Endothelial cell of umbilical vein (primary cell): ENCODE measurements at regions not wholly inside any gene's neighbourhood (a gene's known extent, or its start where the extent isn't known, plus 50 kb on each side); places are given as distances from the start of the nearest gene placed in this dataset.

Experiments
- BruUV-seq: library from RNA; stranded (reverse); fragments of 400-500 nt; replicated peaks from 2 replicates; lab custom pipeline; 2021; lab: Mats Ljungman, UMichigan
- CTCF ChIA-PET: fragments of 300-600, 350-600 bp; sonication (Branson Sonifier 250); formaldehyde crosslinking; loops from one replicate; lab custom pipeline; 2021; ENCODE audit warnings: antibody characterized with exemption, inconsistent platforms; lab: Charles Lee
- POLR2A ChIA-PET: fragments of 300-600, 350-600 bp; sonication (Branson Sonifier 250); formaldehyde crosslinking; loops from one replicate; lab custom pipeline; 2021; ENCODE audit warnings: antibody characterized with exemption, inconsistent platforms; lab: Charles Lee
- DNase-seq: peaks from one replicate; pipeline ENCODE4 v3.0.0-alpha.2; 2011; ENCODE audit warnings: low read depth, low spot score
- FAIRE-seq: peaks from 2 replicates; lab custom pipeline; 2011; peaks lifted over from hg19 to GRCh38; lab: Jason Lieb, UNC
- H2AFZ ChIP-seq: 2 replicates; pipeline ENCODE4 v1.6.0; 2012; ENCODE audit warnings: low read depth, low read length, control low read depth, inconsistent platforms
- H3K27ac ChIP-seq: 2 replicates; pipeline ENCODE4 v1.5.1; 2011; ENCODE audit warnings: low read depth, mild to moderate bottlenecking, control low read depth, low read length, moderate library complexity; ENCODE audit not compliant: insufficient read depth
- H3K27me3 ChIP-seq, 2 experiments: 2 replicates each; pipeline versions ENCODE4 v1.6.0 to v1.6.1; 2011; ENCODE audit warnings: low read length in 2 of 2, mixed read lengths in 1 of 2; ENCODE audit not compliant: control insufficient read depth in 2 of 2, insufficient read depth in 2 of 2
- H3K36me3 ChIP-seq, 2 experiments: 2 replicates in 1 of 2; 3 replicates in 1 of 2; pipeline ENCODE4 v1.5.1; 2011; ENCODE audit warnings: low read length in 2 of 2, mild to moderate bottlenecking in 1 of 2, moderate library complexity in 1 of 2; ENCODE audit not compliant: control insufficient read depth in 2 of 2, insufficient read depth in 2 of 2; ENCODE audit errors: extremely low read depth in 1 of 2
- H3K4me1 ChIP-seq: 3 replicates; pipeline ENCODE4 v1.5.1; 2011; ENCODE audit warnings: mild to moderate bottlenecking, low read length; ENCODE audit not compliant: control insufficient read depth, insufficient read depth; ENCODE audit errors: extremely low read depth
- H3K4me2 ChIP-seq: 2 replicates; pipeline ENCODE4 v1.6.1; 2011; ENCODE audit warnings: low read length, control low read depth, mixed read lengths; ENCODE audit not compliant: insufficient read depth
- H3K4me3 ChIP-seq, 3 experiments: fragments of 200-600 bp in 1 of 3; sonication (generic), shearing (Covaris generic) in 1 of 3; replicated peaks in 1 of 3; 2 replicates each; pipeline ENCODE4 v1.5.1; 2011 to 2016; ENCODE audit warnings: control low read depth in 3 of 3, low read length in 3 of 3, mild to moderate bottlenecking in 2 of 3, inconsistent platforms in 1 of 3, low read depth in 1 of 3, moderate library complexity in 1 of 3; ENCODE audit not compliant: insufficient read depth in 1 of 3
- H3K79me2 ChIP-seq: 2 replicates; pipeline ENCODE4 v1.6.0; 2012; ENCODE audit warnings: low read length, inconsistent platforms; ENCODE audit not compliant: control insufficient read depth, insufficient read depth
- H3K9ac ChIP-seq: replicated peaks from 2 replicates; pipeline ENCODE3; 2011; ENCODE audit warnings: low read length, control low read depth; ENCODE audit not compliant: insufficient read depth; ENCODE audit errors: extremely low read depth
- H3K9me1 ChIP-seq: replicated peaks from 3 replicates; pipeline ENCODE4 v1.6.0; 2011; ENCODE audit warnings: mild to moderate bottlenecking, low read length; ENCODE audit not compliant: control insufficient read depth, insufficient read depth; ENCODE audit errors: extremely low read depth
- H3K9me3 ChIP-seq: replicated peaks from 2 replicates; pipeline ENCODE4 v1.5.1; 2012; ENCODE audit warnings: low read length, inconsistent platforms; ENCODE audit not compliant: control insufficient read depth, insufficient read depth
- H4K20me1 ChIP-seq: replicated peaks from 2 replicates; pipeline ENCODE3; 2011; ENCODE audit warnings: mild to moderate bottlenecking, low read length; ENCODE audit not compliant: control insufficient read depth, insufficient read depth; ENCODE audit errors: extremely low read depth
- EZH2 ChIP-seq: IDR thresholded peaks from 2 replicates; pipeline ENCODE4 v1.6.1; 2012; ENCODE audit warnings: borderline replicate concordance, low read depth, mild to moderate bottlenecking, moderate library complexity, low read length, inconsistent platforms; ENCODE audit not compliant: severe bottlenecking
- FOS ChIP-seq: IDR thresholded peaks from 2 replicates; pipeline ENCODE4 v1.6.1; 2011; ENCODE audit warnings: mild to moderate bottlenecking, low read length, moderate library complexity, borderline replicate concordance; ENCODE audit not compliant: insufficient read depth
- GATA2 ChIP-seq: IDR thresholded peaks from 2 replicates; pipeline ENCODE4 v1.7.0; 2011; ENCODE audit warnings: low read depth, mild to moderate bottlenecking, moderate library complexity, mixed read lengths, low read length; ENCODE audit not compliant: insufficient read length, insufficient read depth
- JUN ChIP-seq: IDR thresholded peaks from 2 replicates; pipeline ENCODE4 v1.6.1; 2011; ENCODE audit warnings: borderline replicate concordance, low read depth; ENCODE audit not compliant: insufficient read length, insufficient read depth
- MYC ChIP-seq: IDR thresholded peaks from one replicate; pipeline ENCODE4 v1.6.1; 2011; ENCODE audit warnings: mild to moderate bottlenecking, low read depth, low read length
- POLR2A ChIP-seq: IDR thresholded peaks from 2 replicates; pipeline ENCODE4 v1.6.1; 2012; ENCODE audit warnings: low read depth, mild to moderate bottlenecking, control low read depth, low read length
- POLR2AphosphoS5 ChIP-seq: IDR thresholded peaks from 2 replicates; pipeline ENCODE4 v1.6.1; 2012; ENCODE audit warnings: low read depth, mild to moderate bottlenecking, control low read depth, low read length, moderate library complexity; ENCODE audit not compliant: insufficient read depth
- dilution Hi-C: fragments of 300-500 bp; cut with MboI; formaldehyde crosslinking; loops from one replicate; pipeline ENCODE4 v1.15.0; 2019; ENCODE audit warnings: low sequenced_read_pairs; ENCODE audit not compliant: extremely low pct_ligation_motif_present
- intact Hi-C: fragments of 100-400 bp; cut with micrococcal nuclease; formaldehyde crosslinking; loops from one replicate; pipeline ENCODE4 v1.10.0; 2022
- TF ChIP-seq, protein P1 (sequence below), 2 donors: IDR thresholded peaks; 1 replicate in 1 of 2; 2 replicates in 1 of 2; pipeline ENCODE4 v1.5.1; 2011; ENCODE audit warnings: low read length in 2 of 2, mild to moderate bottlenecking in 2 of 2, moderate library complexity in 2 of 2, control low read depth in 1 of 2, inconsistent platforms in 1 of 2, low read depth in 1 of 2; ENCODE audit not compliant: insufficient read depth in 1 of 2; ENCODE audit errors: extremely low read depth in 1 of 2
- TF ChIP-seq, protein P2 (sequence below): IDR thresholded peaks from 2 replicates; pipeline ENCODE4 v1.6.1; 2011; ENCODE audit not compliant: insufficient read depth, insufficient read length

DNA sequence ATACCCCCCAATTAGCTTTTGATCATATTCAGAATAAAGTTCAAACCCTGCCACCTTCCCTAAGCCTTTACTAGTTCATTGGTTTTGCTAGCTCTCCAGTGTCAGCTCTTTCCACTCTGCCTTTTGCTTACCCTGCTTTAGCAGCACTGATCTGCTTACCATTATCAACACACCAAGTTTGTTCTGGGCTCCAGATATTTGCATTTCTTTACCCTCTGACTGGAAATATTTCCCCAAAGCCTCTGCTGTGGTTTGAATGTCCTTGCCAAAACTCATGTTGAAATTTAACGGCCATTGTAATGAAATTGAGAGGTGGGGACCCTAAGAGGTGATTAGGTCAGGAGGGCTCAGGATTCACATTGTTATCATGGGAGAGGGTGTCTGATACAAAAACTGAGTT is 99.5 kb downstream of the GCNT1 start:
- TF ChIP-seq POLR2A, result no peak
- TF ChIP-seq POLR2AphosphoS5, result no peak
- no peak for TF ChIP-seq EZH2
- TF ChIP-seq MYC, result no peak
- TF ChIP-seq GATA2, result no peak
- TF ChIP-seq JUN, result no peak
- TF ChIP-seq, protein P1, sequence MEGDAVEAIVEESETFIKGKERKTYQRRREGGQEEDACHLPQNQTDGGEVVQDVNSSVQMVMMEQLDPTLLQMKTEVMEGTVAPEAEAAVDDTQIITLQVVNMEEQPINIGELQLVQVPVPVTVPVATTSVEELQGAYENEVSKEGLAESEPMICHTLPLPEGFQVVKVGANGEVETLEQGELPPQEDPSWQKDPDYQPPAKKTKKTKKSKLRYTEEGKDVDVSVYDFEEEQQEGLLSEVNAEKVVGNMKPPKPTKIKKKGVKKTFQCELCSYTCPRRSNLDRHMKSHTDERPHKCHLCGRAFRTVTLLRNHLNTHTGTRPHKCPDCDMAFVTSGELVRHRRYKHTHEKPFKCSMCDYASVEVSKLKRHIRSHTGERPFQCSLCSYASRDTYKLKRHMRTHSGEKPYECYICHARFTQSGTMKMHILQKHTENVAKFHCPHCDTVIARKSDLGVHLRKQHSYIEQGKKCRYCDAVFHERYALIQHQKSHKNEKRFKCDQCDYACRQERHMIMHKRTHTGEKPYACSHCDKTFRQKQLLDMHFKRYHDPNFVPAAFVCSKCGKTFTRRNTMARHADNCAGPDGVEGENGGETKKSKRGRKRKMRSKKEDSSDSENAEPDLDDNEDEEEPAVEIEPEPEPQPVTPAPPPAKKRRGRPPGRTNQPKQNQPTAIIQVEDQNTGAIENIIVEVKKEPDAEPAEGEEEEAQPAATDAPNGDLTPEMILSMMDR (IDR thresholded peaks at IDR 0.05; ENCODE audit: extremely low read depth in 1 of 2, insufficient read depth in 1 of 2, low read depth in 1 of 2, low read length in 2 of 2), result no peak
- TF ChIP-seq, protein P2, sequence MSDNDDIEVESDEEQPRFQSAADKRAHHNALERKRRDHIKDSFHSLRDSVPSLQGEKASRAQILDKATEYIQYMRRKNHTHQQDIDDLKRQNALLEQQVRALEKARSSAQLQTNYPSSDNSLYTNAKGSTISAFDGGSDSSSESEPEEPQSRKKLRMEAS, result no peak
- TF ChIP-seq FOS, result no peak
- intact Hi-C loops, result no loop called here
- Histone ChIP-seq H3K4me3 (no peak overlapping the region), H3K9ac (no peak overlapping the region), H3K79me2 (no peaks in the 10 kb centered on the region), H3K4me2 (no peak overlapping the region), H3K9me3 (no peaks in the 10 kb centered on the region), H3K27me3 (no peaks in the 10 kb centered on the region), H3K9me1 (no peaks in the 10 kb centered on the region), H2AFZ (no peak overlapping the region), H4K20me1 (no peaks in the 10 kb centered on the region), H3K4me1 (no peaks in the 10 kb centered on the region), H3K36me3 (no peaks in the 10 kb centered on the region), H3K27ac (no peak overlapping the region)
- ChIA-PET CTCF (no interaction called here), POLR2A (no interaction called here)
- no TSS peak for BruUV-seq
- DNase-seq (no peak), FAIRE-seq (no peak)
- dilution Hi-C loops, result no loop called here
